WTC11 (cell line): ENCODE measurements at regions not wholly inside any gene's neighbourhood (a gene's known extent, or its start where the extent isn't known, plus 50 kb on each side); places are given as distances from the start of the nearest gene placed in this dataset.

Experiments
- CTCF ChIP-seq: fragments of 200-600 bp; IDR thresholded peaks from 2 replicates; pipeline ENCODE4 v1.8.0; 2022; ENCODE audit warnings: antibody characterized with exemption
- NFATC4 ChIP-seq: fragments of 250-450 bp; sonication (Bioruptor Pico); IDR thresholded peaks from 2 replicates; pipeline ENCODE4 v1.9.0; 2021; ENCODE audit warnings: mild to moderate bottlenecking
- NFYB ChIP-seq: sonication (generic); formaldehyde crosslinking; conservative IDR thresholded peaks from 2 replicates; pipeline ENCODE4 v1.8.0; 2022; ENCODE audit warnings: low read depth, missing genetic modification reagents
- NR1H2 ChIP-seq: sonication (generic); formaldehyde crosslinking; IDR thresholded peaks from 2 replicates; pipeline ENCODE4 v1.9.0; 2021; ENCODE audit warnings: mild to moderate bottlenecking, moderate library complexity, missing genetic modification reagents
- TCF7 ChIP-seq: sonication (generic); formaldehyde crosslinking; IDR thresholded peaks from 2 replicates; pipeline ENCODE4 v1.8.0; 2022; ENCODE audit warnings: mild to moderate bottlenecking, low read depth, missing genetic modification reagents, moderate library complexity
- ZNF121 ChIP-seq: sonication (generic); formaldehyde crosslinking; IDR thresholded peaks from 2 replicates; pipeline ENCODE4 v1.8.0; 2023; ENCODE audit warnings: missing genetic modification reagents
- ZNF138 ChIP-seq: sonication (generic); formaldehyde crosslinking; conservative IDR thresholded peaks from 2 replicates; pipeline ENCODE4 v1.8.1; 2022; ENCODE audit warnings: mild to moderate bottlenecking, moderate library complexity, missing genetic modification reagents
- ZNF512 ChIP-seq: sonication (generic); formaldehyde crosslinking; IDR thresholded peaks from 2 replicates; pipeline ENCODE4 v1.8.1; 2022; ENCODE audit warnings: missing genetic modification reagents, borderline replicate concordance

GRCh38 chr22:48376428-48376827, 1451.2 kb downstream of the BRD1 start:
- TF ChIP-seq NFATC4 (CRISPR knock-in tag) (no peak), CTCF (no peak), NR1H2 (CRISPR knock-in tag) (no peak), ZNF121 (no peak), ZNF138 (no peak), NFYB (CRISPR knock-in tag) (no peak), ZNF512 (CRISPR knock-in tag) (no peak), TCF7 (CRISPR knock-in tag) (no peak)
